GM18873 (cell line): ENCODE measurements at regions not wholly inside any gene's neighbourhood (a gene's known extent, or its start where the extent isn't known, plus 50 kb on each side); places are given as distances from the start of the nearest gene placed in this dataset.

ENCODE experiments used
- ATAC-seq: cut with Tn5 transposase; IDR thresholded peaks from one replicate; pipeline ENCODE4 v1.9.1; 2021; ENCODE audit warnings: mild to moderate bottlenecking, moderate library complexity, moderate number of reproducible peaks; ENCODE audit not compliant: unreplicated experiment, low FRiP score

GRCh38 chr12:74791365-74791764 lies 253.7 kb downstream of the ATXN7L3B start:
- no peak for ATAC-seq

GRCh38 chr12:74794522-74794921 lies 256.9 kb downstream of the ATXN7L3B start:
- no peak for ATAC-seq

- ATAC-seq: no peak
Measured at GRCh38 chr12:74801625-74802024, 264.0 kb downstream of the ATXN7L3B start.

GRCh38 chr12:74816398-74817175 lies 279.0 kb downstream of the ATXN7L3B start:
- ATAC-seq: no peak

- no peak for ATAC-seq
Measured at GRCh38 chr12:74817499-74817898, 279.9 kb downstream of the ATXN7L3B start.

GRCh38 chr12:74818412-74818811 lies 280.8 kb downstream of the ATXN7L3B start:
- ATAC-seq: no peak

- no peak for ATAC-seq
Measured at GRCh38 chr12:74820324-74820723, 282.7 kb downstream of the ATXN7L3B start.

- no peak for ATAC-seq
Measured at GRCh38 chr12:74836567-74836966, 298.9 kb downstream of the ATXN7L3B start.

GRCh38 chr12:74846116-74846515 lies 308.5 kb downstream of the ATXN7L3B start:
- no peak for ATAC-seq

GRCh38 chr12:74847169-74847568 lies 309.5 kb downstream of the ATXN7L3B start:
- ATAC-seq: no peak

- ATAC-seq: no peak
Measured at GRCh38 chr12:74848006-74848405, 310.4 kb downstream of the ATXN7L3B start.

- no peak for ATAC-seq
Measured at GRCh38 chr12:74849801-74850200, 312.2 kb downstream of the ATXN7L3B start.

- no peak for ATAC-seq
Measured at GRCh38 chr12:74871817-74872216, 334.2 kb downstream of the ATXN7L3B start.

- no peak for ATAC-seq
Measured at GRCh38 chr12:74885775-74886174, 323.9 kb downstream of the KCNC2 start.

GRCh38 chr12:74889073-74889472 lies 320.6 kb downstream of the KCNC2 start:
- ATAC-seq: no peak

GRCh38 chr12:74889563-74890236 lies 319.9 kb downstream of the KCNC2 start:
- no peak for ATAC-seq

- peak; percentile 71 for ATAC-seq
Measured at GRCh38 chr12:74890237-74890599, 319.4 kb downstream of the KCNC2 start.

- no peak for ATAC-seq
Measured at GRCh38 chr12:74891083-74891668, 318.5 kb downstream of the KCNC2 start.

GRCh38 chr12:74892057-74892633 lies 317.5 kb downstream of the KCNC2 start:
- no peak for ATAC-seq

GRCh38 chr12:74896186-74896585 lies 313.5 kb downstream of the KCNC2 start:
- ATAC-seq: no peak
